ENCODE measurements at regions not wholly inside any gene's neighbourhood (a gene's known extent, or its start where the extent isn't known, plus 50 kb on each side); places are given as distances from the start of the nearest gene placed in this dataset.

DNA sequence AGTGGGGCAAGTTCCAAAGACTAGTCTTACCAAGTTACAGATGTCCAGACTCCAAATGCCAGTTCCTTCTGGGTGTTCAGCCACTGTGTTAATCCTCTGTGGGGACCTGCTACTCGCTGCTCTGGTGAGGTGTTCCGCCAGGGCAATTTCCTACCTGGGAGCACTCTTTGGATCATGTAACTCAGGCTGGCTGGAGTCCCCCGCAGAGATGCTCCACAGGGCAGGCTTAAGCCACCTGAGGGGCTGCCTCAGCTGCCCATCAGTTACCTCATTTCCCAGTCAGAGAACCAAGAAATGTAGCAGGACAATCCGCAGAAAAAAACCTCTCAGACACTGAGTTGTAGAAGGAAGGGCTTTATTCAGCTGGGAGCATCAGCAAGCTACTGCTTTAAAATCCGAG lies 133.8 kb downstream of the ZNF737 start (continued):
- TF ChIP-seq, protein P1, sequence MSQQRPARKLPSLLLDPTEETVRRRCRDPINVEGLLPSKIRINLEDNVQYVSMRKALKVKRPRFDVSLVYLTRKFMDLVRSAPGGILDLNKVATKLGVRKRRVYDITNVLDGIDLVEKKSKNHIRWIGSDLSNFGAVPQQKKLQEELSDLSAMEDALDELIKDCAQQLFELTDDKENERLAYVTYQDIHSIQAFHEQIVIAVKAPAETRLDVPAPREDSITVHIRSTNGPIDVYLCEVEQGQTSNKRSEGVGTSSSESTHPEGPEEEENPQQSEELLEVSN (IDR thresholded peaks at IDR 0.05; ENCODE audit: borderline replicate concordance, low read depth) = no peak
- no peak for TF ChIP-seq BHLHE40 (IDR thresholded peaks at IDR 0.05; ENCODE audit: low read depth, low read length)
- TF ChIP-seq ESRRA (IDR thresholded peaks at IDR 0.05; ENCODE audit: borderline replicate concordance, low read length) = no peak
- TF ChIP-seq CHD2 (IDR thresholded peaks at IDR 0.05; ENCODE audit: low read length, partially characterized antibody) = no peak
- TF ChIP-seq, protein P2, sequence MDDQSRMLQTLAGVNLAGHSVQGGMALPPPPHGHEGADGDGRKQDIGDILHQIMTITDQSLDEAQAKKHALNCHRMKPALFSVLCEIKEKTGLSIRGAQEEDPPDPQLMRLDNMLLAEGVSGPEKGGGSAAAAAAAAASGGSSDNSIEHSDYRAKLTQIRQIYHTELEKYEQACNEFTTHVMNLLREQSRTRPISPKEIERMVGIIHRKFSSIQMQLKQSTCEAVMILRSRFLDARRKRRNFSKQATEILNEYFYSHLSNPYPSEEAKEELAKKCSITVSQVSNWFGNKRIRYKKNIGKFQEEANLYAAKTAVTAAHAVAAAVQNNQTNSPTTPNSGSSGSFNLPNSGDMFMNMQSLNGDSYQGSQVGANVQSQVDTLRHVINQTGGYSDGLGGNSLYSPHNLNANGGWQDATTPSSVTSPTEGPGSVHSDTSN (IDR thresholded peaks at IDR 0.05) = no peak

DNA sequence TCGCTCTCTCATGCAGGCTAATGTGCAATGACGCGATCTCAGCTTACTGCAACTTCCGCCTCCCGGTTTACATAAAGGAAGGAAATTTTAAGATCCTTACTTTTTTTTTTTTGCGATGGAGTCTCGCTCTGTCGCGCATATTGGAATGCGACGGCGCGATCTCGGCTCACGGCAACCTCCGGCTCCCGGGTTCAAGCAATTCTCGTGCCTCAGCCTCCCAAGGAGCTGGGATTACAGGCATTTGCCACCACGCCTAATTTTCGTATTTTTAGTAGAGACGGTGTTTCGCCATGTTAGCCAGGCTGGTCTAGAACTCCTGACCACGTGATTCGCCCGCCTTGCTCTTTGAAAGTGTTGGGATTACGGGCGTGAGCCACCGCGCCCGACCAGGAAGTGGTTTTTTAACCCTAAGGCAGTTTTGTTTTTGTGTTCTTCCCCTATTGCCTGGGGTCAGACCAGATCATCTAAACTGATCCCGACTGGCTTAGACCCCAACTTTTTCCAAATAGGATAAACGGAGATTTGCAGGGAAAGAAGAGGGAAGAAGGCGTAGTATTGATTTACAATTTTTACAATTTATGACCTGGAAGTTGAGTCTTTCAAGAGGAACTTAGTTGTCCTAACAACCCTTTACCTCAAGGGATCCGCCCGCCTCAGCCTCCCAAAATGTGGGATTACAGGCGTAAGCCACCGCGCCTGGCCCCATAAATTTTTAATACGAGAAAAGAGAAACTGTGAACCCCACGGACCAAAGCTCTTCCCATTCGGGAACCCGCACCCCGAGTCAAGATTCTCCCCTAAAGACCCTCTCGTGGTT lies 142.0 kb downstream of the ZNF737 start:
- FAIRE-seq (no peak), ATAC-seq (no peak), DNase-seq (ENCODE audit: low read depth in 1 of 2, low spot score in 1 of 2) (no peak)
- Histone ChIP-seq H3K27ac (no peak overlapping the region), H3K4me2 (no peak overlapping the region), H3K4me1 (no peaks in the 10 kb centered on the region), H3K4me3 (no peak overlapping the region), H3K9me3 (no peaks in the 10 kb centered on the region)
- CTCF ChIA-PET = no interaction called here
- POLR2A ChIA-PET = no interaction called here
- WGBS (ENCODE audit: missing lambda C conversion rate) = 20% methylated on average over 40 of the region's 44 CpGs
- no peak for TF ChIP-seq HDAC2 (IDR thresholded peaks at IDR 0.05)
- no peak for TF ChIP-seq MYC (IDR thresholded peaks at IDR 0.05; ENCODE audit: borderline replicate concordance, low read length)
- TF ChIP-seq, protein P3, sequence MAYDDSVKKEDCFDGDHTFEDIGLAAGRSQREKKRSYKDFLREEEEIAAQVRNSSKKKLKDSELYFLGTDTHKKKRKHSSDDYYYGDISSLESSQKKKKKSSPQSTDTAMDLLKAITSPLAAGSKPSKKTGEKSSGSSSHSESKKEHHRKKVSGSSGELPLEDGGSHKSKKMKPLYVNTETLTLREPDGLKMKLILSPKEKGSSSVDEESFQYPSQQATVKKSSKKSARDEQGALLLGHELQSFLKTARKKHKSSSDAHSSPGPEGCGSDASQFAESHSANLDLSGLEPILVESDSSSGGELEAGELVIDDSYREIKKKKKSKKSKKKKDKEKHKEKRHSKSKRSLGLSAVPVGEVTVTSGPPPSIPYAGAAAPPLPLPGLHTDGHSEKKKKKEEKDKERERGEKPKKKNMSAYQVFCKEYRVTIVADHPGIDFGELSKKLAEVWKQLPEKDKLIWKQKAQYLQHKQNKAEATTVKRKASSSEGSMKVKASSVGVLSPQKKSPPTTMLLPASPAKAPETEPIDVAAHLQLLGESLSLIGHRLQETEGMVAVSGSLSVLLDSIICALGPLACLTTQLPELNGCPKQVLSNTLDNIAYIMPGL (CRISPR knock-in tag; IDR thresholded peaks at IDR 0.05; ENCODE audit: borderline replicate concordance) = no peak
- no peak for TF ChIP-seq EP300 (IDR thresholded peaks at IDR 0.05)
- TF ChIP-seq RFX5 (IDR thresholded peaks at IDR 0.05) = no peak
- TF ChIP-seq NR3C1 (IDR thresholded peaks at IDR 0.05) = no peak
- TF ChIP-seq, protein P4, sequence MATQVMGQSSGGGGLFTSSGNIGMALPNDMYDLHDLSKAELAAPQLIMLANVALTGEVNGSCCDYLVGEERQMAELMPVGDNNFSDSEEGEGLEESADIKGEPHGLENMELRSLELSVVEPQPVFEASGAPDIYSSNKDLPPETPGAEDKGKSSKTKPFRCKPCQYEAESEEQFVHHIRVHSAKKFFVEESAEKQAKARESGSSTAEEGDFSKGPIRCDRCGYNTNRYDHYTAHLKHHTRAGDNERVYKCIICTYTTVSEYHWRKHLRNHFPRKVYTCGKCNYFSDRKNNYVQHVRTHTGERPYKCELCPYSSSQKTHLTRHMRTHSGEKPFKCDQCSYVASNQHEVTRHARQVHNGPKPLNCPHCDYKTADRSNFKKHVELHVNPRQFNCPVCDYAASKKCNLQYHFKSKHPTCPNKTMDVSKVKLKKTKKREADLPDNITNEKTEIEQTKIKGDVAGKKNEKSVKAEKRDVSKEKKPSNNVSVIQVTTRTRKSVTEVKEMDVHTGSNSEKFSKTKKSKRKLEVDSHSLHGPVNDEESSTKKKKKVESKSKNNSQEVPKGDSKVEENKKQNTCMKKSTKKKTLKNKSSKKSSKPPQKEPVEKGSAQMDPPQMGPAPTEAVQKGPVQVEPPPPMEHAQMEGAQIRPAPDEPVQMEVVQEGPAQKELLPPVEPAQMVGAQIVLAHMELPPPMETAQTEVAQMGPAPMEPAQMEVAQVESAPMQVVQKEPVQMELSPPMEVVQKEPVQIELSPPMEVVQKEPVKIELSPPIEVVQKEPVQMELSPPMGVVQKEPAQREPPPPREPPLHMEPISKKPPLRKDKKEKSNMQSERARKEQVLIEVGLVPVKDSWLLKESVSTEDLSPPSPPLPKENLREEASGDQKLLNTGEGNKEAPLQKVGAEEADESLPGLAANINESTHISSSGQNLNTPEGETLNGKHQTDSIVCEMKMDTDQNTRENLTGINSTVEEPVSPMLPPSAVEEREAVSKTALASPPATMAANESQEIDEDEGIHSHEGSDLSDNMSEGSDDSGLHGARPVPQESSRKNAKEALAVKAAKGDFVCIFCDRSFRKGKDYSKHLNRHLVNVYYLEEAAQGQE (IDR thresholded peaks at IDR 0.05) = no peak
- TF ChIP-seq ZSCAN20 (CRISPR knock-in tag; IDR thresholded peaks at IDR 0.05) = no peak
- no peak for TF ChIP-seq ZNF302 (CRISPR knock-in tag; IDR thresholded peaks at IDR 0.05)
- no peak for TF ChIP-seq HOXB5 (CRISPR knock-in tag; IDR thresholded peaks at IDR 0.05)
